ENCODE measurements at regions not wholly inside any gene's neighbourhood (a gene's known extent, or its start where the extent isn't known, plus 50 kb on each side); places are given as distances from the start of the nearest gene placed in this dataset.

GRCh38 chr13:78722700-78723099 is 63.7 kb upstream of the OBI1 start:
- no peak for DNase-seq (ENCODE audit: low read depth in 4 of 4, low spot score in 3 of 4)

- DNase-seq (ENCODE audit: low read depth in 4 of 4, low spot score in 3 of 4): no peak
These were observed 60.4 kb upstream of the OBI1 start for GRCh38 chr13:78719367-78719766.

GRCh38 chr13:78714717-78715116 is 55.8 kb upstream of the OBI1 start:
- DNase-seq (ENCODE audit: low read depth in 4 of 4, low spot score in 3 of 4): no peak

GRCh38 chr13:78712831-78713230 is 53.9 kb upstream of the OBI1 start:
- DNase-seq (ENCODE audit: low read depth in 4 of 4, low spot score in 3 of 4): no peak

GRCh38 chr13:78709028-78709427 is 50.1 kb upstream of the OBI1 start:
- DNase-seq (ENCODE audit: low read depth in 4 of 4, low spot score in 3 of 4): no peak
